Stomach (tissue), 8 donors: ENCODE measurements at regions not wholly inside any gene's neighbourhood (a gene's known extent, or its start where the extent isn't known, plus 50 kb on each side); places are given as distances from the start of the nearest gene placed in this dataset.

Experiments
- DNase-seq, 2 donors: peaks; one replicate each; pipeline versions ENCODE4 v3.0.0 to v3.0.0-alpha.2; 2013 to 2019
- H3K27ac ChIP-seq, 5 donors: fragments of 200-600 bp in 4 of 5; sonication (generic) in 4 of 5; one replicate each; pipeline ENCODE4 v1.5.1; 2013 to 2019; ENCODE audit warnings: mild to moderate bottlenecking in 1 of 5, moderate library complexity in 1 of 5
- H3K27me3 ChIP-seq, 3 donors: fragments of 200-600 bp; sonication (generic); one replicate each; pipeline ENCODE4 v1.5.1; 2017 to 2019; ENCODE audit warnings: mixed run types in 1 of 3
- H3K36me3 ChIP-seq, 4 donors: fragments of 200-600 bp; sonication (generic); 1 replicate in 3 of 4; 2 replicates in 1 of 4; pipeline ENCODE4 v1.5.1; 2016 to 2019
- H3K4me1 ChIP-seq, 4 donors: fragments of 200-600 bp; sonication (generic); one replicate each; pipeline ENCODE4 v1.5.1; 2016 to 2019
- H3K4me3 ChIP-seq, 4 donors: fragments of 200-600 bp; sonication (generic) in 3 of 4; one replicate each; pipeline ENCODE4 v1.5.1; 2016 to 2019; ENCODE audit warnings: mild to moderate bottlenecking in 1 of 4
- H3K9me3 ChIP-seq, 4 donors: fragments of 200-600 bp; sonication (generic); one replicate each; pipeline ENCODE4 v1.5.1; 2016 to 2019
- EP300 ChIP-seq: sonication (generic); formaldehyde crosslinking; IDR thresholded peaks from one replicate; pipeline ENCODE4 v1.6.1; 2017; ENCODE audit warnings: antibody characterized with exemption
- POLR2A ChIP-seq, 4 donors: fragments of 450-650 bp; IDR thresholded peaks; one replicate each; pipeline ENCODE4 v1.6.1; 2016; ENCODE audit warnings: antibody characterized with exemption in 4 of 4, control low read depth in 2 of 4, mild to moderate bottlenecking in 1 of 4, moderate library complexity in 1 of 4
- POLR2AphosphoS5 ChIP-seq, 3 donors: sonication (generic); formaldehyde crosslinking; IDR thresholded peaks; one replicate each; pipeline ENCODE4 v1.6.1; 2016; ENCODE audit warnings: antibody characterized with exemption in 3 of 3
- WGBS, 5 donors: extraction: QIAGEN DNeasy Blood & Tissue Kit in 3 of 5; methylation state at CpG; one replicate each; pipeline versions ENCODE4 v1.1.5 to v1.1.7; 2013 to 2018; 5-methylcytosine and 5-hydroxymethylcytosine counted together
- intact Hi-C: fragments of 100-400 bp; cut with DNase I; formaldehyde crosslinking; loops from one replicate; pipeline ENCODE4 v1.15.1; 2023; ENCODE audit warnings: low total_unique reads
- TF ChIP-seq, protein P1 (sequence below), 7 experiments: fragments of 450-650 bp in 4 of 7; fragments of 200-600 bp in 3 of 7; sonication (generic) in 3 of 7; IDR thresholded peaks; one replicate each; pipeline ENCODE4 v1.5.1; 2016 to 2019; ENCODE audit warnings: antibody characterized with exemption in 7 of 7, control low read depth in 2 of 7, mild to moderate bottlenecking in 1 of 7
- donor health status: healthy with polysubstance abuse.
- donor health status: Bipolar disorder and iron deficiency.
- donor health status: healthy.

DNA sequence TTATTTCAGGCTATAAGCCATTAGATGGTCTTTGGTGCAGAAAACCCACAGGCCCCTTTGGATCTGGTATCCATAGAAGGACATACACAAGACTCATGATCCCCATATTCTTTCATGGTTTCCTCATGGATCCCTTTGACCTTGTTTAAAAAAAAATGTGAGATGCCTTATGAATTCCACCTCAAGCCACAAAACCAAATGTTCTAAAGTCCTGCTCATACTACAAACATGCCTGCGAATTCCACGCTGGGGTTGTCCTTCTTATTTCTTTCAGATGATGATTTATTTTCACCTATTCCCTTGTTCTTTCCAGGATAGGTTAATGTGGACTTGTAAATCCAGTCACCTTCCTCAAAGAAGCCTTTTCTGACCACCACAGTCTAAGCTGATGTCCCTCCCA lies 256.9 kb upstream of the DPYD start:
- no peaks in the 10 kb centered on the region for H3K9me3 ChIP-seq
- WGBS, 5 donors, result 88 to 95% (median 91%) methylated on average over 2 of the region's 2 CpGs
- no peak for DNase-seq
- no peak overlapping the region for H3K27ac ChIP-seq
- TF ChIP-seq POLR2A (IDR thresholded peaks at IDR 0.05) (no peak), EP300 (no peak)
- intact Hi-C loops, result no loop called here
- H3K27me3 ChIP-seq, result no peaks in the 10 kb centered on the region
- no peaks in the 10 kb centered on the region for H3K36me3 ChIP-seq
- H3K4me1 ChIP-seq, result no peaks in the 10 kb centered on the region
- H3K4me3 ChIP-seq, result no peak overlapping the region

DNA sequence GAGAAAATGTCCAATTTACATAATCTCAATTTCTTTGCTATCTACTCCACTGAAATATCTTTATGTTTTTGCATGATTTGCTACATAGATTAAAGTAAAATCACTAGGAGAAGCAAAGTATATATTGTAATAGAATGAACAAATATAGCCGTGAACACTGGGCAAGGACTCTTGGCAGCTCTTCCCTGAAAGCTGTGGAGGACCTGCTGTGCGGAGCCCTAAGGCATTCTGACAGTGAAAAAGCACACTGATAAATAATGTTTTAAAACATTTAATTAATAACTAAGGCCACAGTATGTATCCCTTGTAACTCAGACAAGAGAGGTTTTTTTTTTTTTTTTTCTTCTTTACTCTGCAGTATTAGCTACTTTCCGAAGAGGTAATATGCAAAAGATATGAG lies 256.1 kb upstream of the DPYD start:
- Histone ChIP-seq H3K4me3 (no peak overlapping the region), H3K9me3 (no peaks in the 10 kb centered on the region), H3K27ac (no peak overlapping the region), H3K36me3 (no peaks in the 10 kb centered on the region), H3K27me3 (no peaks in the 10 kb centered on the region), H3K4me1 (no peaks in the 10 kb centered on the region)
- intact Hi-C loops, result no loop called here
- no peak for DNase-seq
- TF ChIP-seq, protein P1, sequence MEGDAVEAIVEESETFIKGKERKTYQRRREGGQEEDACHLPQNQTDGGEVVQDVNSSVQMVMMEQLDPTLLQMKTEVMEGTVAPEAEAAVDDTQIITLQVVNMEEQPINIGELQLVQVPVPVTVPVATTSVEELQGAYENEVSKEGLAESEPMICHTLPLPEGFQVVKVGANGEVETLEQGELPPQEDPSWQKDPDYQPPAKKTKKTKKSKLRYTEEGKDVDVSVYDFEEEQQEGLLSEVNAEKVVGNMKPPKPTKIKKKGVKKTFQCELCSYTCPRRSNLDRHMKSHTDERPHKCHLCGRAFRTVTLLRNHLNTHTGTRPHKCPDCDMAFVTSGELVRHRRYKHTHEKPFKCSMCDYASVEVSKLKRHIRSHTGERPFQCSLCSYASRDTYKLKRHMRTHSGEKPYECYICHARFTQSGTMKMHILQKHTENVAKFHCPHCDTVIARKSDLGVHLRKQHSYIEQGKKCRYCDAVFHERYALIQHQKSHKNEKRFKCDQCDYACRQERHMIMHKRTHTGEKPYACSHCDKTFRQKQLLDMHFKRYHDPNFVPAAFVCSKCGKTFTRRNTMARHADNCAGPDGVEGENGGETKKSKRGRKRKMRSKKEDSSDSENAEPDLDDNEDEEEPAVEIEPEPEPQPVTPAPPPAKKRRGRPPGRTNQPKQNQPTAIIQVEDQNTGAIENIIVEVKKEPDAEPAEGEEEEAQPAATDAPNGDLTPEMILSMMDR (IDR thresholded peaks at IDR 0.05), result no peak
- no peak for TF ChIP-seq POLR2A (IDR thresholded peaks at IDR 0.05)
- no peak for TF ChIP-seq POLR2AphosphoS5 (IDR thresholded peaks at IDR 0.05)
- no peak for TF ChIP-seq EP300
- WGBS, 5 donors, result 58 to 80% (median 73%) methylated on average over 3 of the region's 3 CpGs

DNA sequence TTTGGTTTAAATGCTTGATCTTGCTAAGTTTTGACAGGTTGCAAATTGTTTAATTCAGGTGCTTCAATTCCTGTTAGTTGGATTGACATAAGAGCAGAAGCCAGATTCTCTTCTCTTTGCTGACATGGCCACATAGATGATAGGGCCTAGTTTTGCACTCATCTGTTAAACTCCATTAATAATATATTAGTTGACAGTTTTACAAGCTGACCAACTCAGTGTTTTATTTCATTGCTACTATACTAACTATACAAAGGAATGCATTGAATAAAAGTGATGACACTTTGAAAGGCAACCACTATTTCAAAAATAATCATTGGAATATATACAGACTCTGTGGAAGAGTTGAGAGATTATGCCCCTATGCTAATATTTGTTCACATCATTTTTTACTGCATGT lies 255.6 kb upstream of the DPYD start:
- no peaks in the 10 kb centered on the region for H3K9me3 ChIP-seq
- no peak for TF ChIP-seq POLR2AphosphoS5 (IDR thresholded peaks at IDR 0.05)
- TF ChIP-seq, protein P1 (IDR thresholded peaks at IDR 0.05), result no peak
- no peak for TF ChIP-seq EP300
- no peak for TF ChIP-seq POLR2A (IDR thresholded peaks at IDR 0.05)
- intact Hi-C loops, result no loop called here
- no peak overlapping the region for H3K27ac ChIP-seq
- H3K4me1 ChIP-seq, result no peaks in the 10 kb centered on the region
- H3K4me3 ChIP-seq, result no peak overlapping the region
- no peaks in the 10 kb centered on the region for H3K27me3 ChIP-seq
- no peak for DNase-seq
- no peaks in the 10 kb centered on the region for H3K36me3 ChIP-seq

DNA sequence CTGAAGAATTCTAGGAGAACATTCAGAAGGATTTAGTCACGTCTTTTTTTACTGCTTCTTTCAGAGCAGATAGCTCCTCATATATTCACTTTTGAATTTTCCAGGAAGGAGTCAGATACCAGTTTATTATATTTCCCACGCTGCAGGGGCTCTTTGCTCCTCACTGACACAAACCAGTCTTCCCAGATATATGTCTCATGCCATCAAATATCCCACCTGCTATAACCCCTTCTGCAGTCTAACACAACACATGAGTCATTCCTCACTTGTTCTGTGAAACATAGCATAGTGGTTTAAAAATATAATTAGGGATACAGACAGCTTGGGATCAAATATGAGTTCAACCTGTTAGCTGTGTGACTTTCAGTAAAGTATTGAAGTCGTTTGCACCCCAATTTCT lies 251.7 kb upstream of the DPYD start:
- Histone ChIP-seq H3K36me3 (no peaks in the 10 kb centered on the region), H3K4me1 (no peaks in the 10 kb centered on the region), H3K4me3 (no peak overlapping the region), H3K27ac (no peak overlapping the region), H3K27me3 (no peaks in the 10 kb centered on the region), H3K9me3 (no peaks in the 10 kb centered on the region)
- 47 to 65% (median 57%) methylated on average over 3 of the region's 3 CpGs for WGBS, 5 donors
- TF ChIP-seq POLR2AphosphoS5 (IDR thresholded peaks at IDR 0.05), result no peak
- no peak for TF ChIP-seq EP300
- TF ChIP-seq, protein P1 (IDR thresholded peaks at IDR 0.05), result no peak
- TF ChIP-seq POLR2A (IDR thresholded peaks at IDR 0.05), result no peak
- intact Hi-C loops, result no loop called here
- no peak for DNase-seq

DNA sequence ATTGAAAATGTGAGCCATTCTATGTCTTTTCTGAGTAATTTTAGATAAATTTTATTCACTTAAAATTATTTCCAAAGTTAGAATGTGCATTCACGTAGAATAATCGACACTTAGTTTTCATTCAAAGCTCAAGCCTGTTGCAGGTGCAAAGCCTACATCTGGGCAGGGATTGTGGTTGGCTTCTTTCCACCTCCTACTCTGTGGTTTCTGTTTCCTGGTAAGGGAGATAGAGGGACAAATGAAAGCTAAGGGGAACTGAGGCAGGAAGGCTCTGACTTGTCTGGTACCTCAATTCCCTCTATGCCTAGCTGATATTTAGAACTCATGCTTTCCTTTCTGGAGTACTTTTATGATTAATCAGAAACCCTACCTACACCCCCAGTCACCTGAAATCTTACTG lies 251.2 kb upstream of the DPYD start:
- no peaks in the 10 kb centered on the region for H3K27me3 ChIP-seq
- no peak overlapping the region for H3K4me3 ChIP-seq
- H3K27ac ChIP-seq, result no peak overlapping the region
- intact Hi-C loops, result no loop called here
- no peaks in the 10 kb centered on the region for H3K36me3 ChIP-seq
- no peaks in the 10 kb centered on the region for H3K4me1 ChIP-seq
- WGBS, 5 donors, result 60 to 74% (median 65%) methylated on average over 2 of the region's 2 CpGs
- H3K9me3 ChIP-seq, result no peaks in the 10 kb centered on the region
- no peak for TF ChIP-seq POLR2A (IDR thresholded peaks at IDR 0.05)
- DNase-seq, result no peak

DNA sequence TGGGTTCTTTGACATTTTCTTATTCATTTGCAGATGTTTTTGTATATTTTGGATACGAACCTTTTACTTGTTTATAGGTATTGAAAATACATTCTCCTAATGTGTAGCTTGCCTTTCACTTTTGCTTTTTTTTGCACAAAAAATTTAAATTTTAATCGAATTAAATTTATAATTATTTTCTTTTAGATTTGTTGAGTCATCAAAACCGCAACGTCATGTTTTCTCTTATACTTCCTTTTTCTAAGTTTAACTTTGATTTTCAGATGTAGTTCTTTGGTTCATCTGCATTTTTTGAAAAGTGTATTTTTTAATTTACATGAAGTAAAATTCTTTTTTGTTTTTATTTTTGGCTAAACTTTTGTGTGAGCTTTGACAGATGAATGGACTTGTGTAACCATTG lies 243.7 kb upstream of the DPYD start:
- TF ChIP-seq POLR2A (IDR thresholded peaks at IDR 0.05) (no peak), POLR2AphosphoS5 (IDR thresholded peaks at IDR 0.05) (no peak), EP300 (no peak)
- TF ChIP-seq, protein P1 (IDR thresholded peaks at IDR 0.05), result no peak
- Histone ChIP-seq H3K36me3 (no peaks in the 10 kb centered on the region), H3K4me1 (no peaks in the 10 kb centered on the region), H3K9me3 (no peaks in the 10 kb centered on the region), H3K27me3 (no peaks in the 10 kb centered on the region), H3K27ac (no peak overlapping the region), H3K4me3 (no peak overlapping the region)
- intact Hi-C loops, result no loop called here
- DNase-seq, result no peak
- WGBS, 5 donors, result 74 to 86% (median 76%) methylated on average over 4 of the region's 4 CpGs
